Stimulated activated CD4-positive, alpha-beta T cell treated with anti-CD3 and anti-CD28 coated beads, Interleukin-12 subunit alpha, Interleukin-12 subunit beta, amount 100 ng/mL, for 4 hours (primary cell): ENCODE measurements at regions not wholly inside any gene's neighbourhood (a gene's known extent, or its start where the extent isn't known, plus 50 kb on each side); places are given as distances from the start of the nearest gene placed in this dataset.

Source experiments
- DNase-seq: peaks from one replicate; pipeline ENCODE4 v3.0.0-alpha.2; 2020

- no peak for DNase-seq
Measured at GRCh38 chr15:70547846-70548487, 215.4 kb downstream of the UACA start.

- DNase-seq, result no peak
Measured at GRCh38 chr15:70545526-70545925, 217.8 kb downstream of the UACA start.

GRCh38 chr15:70541511-70541910 is 221.8 kb downstream of the UACA start:
- DNase-seq, result no peak

GRCh38 chr15:70539912-70540530 is 223.3 kb downstream of the UACA start:
- DNase-seq, result no peak

GRCh38 chr15:70539409-70539808 is 223.9 kb downstream of the UACA start:
- no peak for DNase-seq

- no peak for DNase-seq
Measured at GRCh38 chr15:70538278-70538677, 225.1 kb downstream of the UACA start.

- no peak for DNase-seq
Measured at GRCh38 chr15:70535955-70536338, 227.4 kb downstream of the UACA start.

- DNase-seq, result no peak
Measured at GRCh38 chr15:70535071-70535954, 228.0 kb downstream of the UACA start.

GRCh38 chr15:70533931-70534742 is 229.2 kb downstream of the UACA start:
- DNase-seq, result no peak

- no peak for DNase-seq
Measured at GRCh38 chr15:70532531-70533186, 230.7 kb downstream of the UACA start.

GRCh38 chr15:70531576-70531975 is 231.8 kb downstream of the UACA start:
- no peak for DNase-seq

GRCh38 chr15:70530906-70531305 is 232.5 kb downstream of the UACA start:
- no peak for DNase-seq

GRCh38 chr15:70530503-70530902 is 232.9 kb downstream of the UACA start:
- DNase-seq, result no peak

- DNase-seq, result no peak
Measured at GRCh38 chr15:70530017-70530499, 233.3 kb downstream of the UACA start.

GRCh38 chr15:70528816-70529215 is 234.5 kb downstream of the UACA start:
- no peak for DNase-seq

- peak; percentile 43 for DNase-seq
Measured at GRCh38 chr15:70528270-70528706, 235.1 kb downstream of the UACA start.

- no peak for DNase-seq
Measured at GRCh38 chr15:70526974-70527325, 236.4 kb downstream of the UACA start.

- no peak for DNase-seq
Measured at GRCh38 chr15:70526221-70526973, 237.0 kb downstream of the UACA start.

- DNase-seq, result no peak
Measured at GRCh38 chr15:70525551-70525950, 237.8 kb downstream of the UACA start.

GRCh38 chr15:70524470-70524869 is 238.9 kb downstream of the UACA start:
- DNase-seq, result no peak

- DNase-seq, result no peak
Measured at GRCh38 chr15:70523616-70524015, 239.7 kb downstream of the UACA start.

GRCh38 chr15:70523192-70523591 is 240.2 kb downstream of the UACA start:
- no peak for DNase-seq
